Epithelial cell of esophagus (primary cell): ENCODE measurements at regions not wholly inside any gene's neighbourhood (a gene's known extent, or its start where the extent isn't known, plus 50 kb on each side); places are given as distances from the start of the nearest gene placed in this dataset.

Experiments used
- DNase-seq: peaks from one replicate; pipeline ENCODE4 v3.0.0; 2010; ENCODE audit warnings: low read depth
- H3K4me3 ChIP-seq: 2 replicates; pipeline ENCODE4 v1.5.1; 2011; ENCODE audit warnings: mild to moderate bottlenecking, low read length, control low read depth
- CTCF ChIP-seq: IDR thresholded peaks from 2 replicates; pipeline ENCODE4 v1.5.1; 2011; ENCODE audit warnings: low read depth, mild to moderate bottlenecking, low read length, control low read depth, inconsistent platforms; ENCODE audit not compliant: insufficient read depth; ENCODE audit errors: missing control alignments

GRCh38 chr5:63894690-63895089 lies 67.6 kb downstream of the HTR1A start:
- no peak for DNase-seq
- TF ChIP-seq CTCF = no peak
- no peak overlapping the region for H3K4me3 ChIP-seq

- no peak for DNase-seq
- no peak for TF ChIP-seq CTCF
- H3K4me3 ChIP-seq = no peak overlapping the region
Measured at GRCh38 chr5:63878788-63879187, 83.5 kb downstream of the HTR1A start.

GRCh38 chr5:63877961-63878360 lies 84.3 kb downstream of the HTR1A start:
- no peak overlapping the region for H3K4me3 ChIP-seq
- DNase-seq = no peak
- TF ChIP-seq CTCF = no peak

- no peak overlapping the region for H3K4me3 ChIP-seq
- DNase-seq = no peak
- TF ChIP-seq CTCF = no peak
Measured at GRCh38 chr5:63860379-63860778, 101.9 kb downstream of the HTR1A start.

- no peak for TF ChIP-seq CTCF
- H3K4me3 ChIP-seq = no peak overlapping the region
- DNase-seq = peak; percentile 76
Measured at GRCh38 chr5:63854076-63854475, 108.2 kb downstream of the HTR1A start.

GRCh38 chr5:63843190-63843589 lies 119.1 kb downstream of the HTR1A start:
- no peak for TF ChIP-seq CTCF
- no peak for DNase-seq
- no peak overlapping the region for H3K4me3 ChIP-seq

GRCh38 chr5:63837437-63837836 lies 124.8 kb downstream of the HTR1A start:
- TF ChIP-seq CTCF = no peak
- no peak overlapping the region for H3K4me3 ChIP-seq
- peak; percentile 4 for DNase-seq
